PC-3 (cell line): ENCODE measurements at regions not wholly inside any gene's neighbourhood (a gene's known extent, or its start where the extent isn't known, plus 50 kb on each side); places are given as distances from the start of the nearest gene placed in this dataset.
"Not testable (repeated sequence)": the region's sequence is repeated elsewhere in the genome, so short reads cannot be mapped to it uniquely, and the experiment has no call there.

Experiments
- ATAC-seq: fragments of 200-7000 bp; cut with Tn5 transposase; 2 replicates; pipeline ENCODE4 v1.9.1; 2020; ENCODE audit warnings: mild to moderate bottlenecking, moderate library complexity
- BruUV-seq: library from RNA; stranded (reverse); fragments of 400-500 nt; replicated peaks from 2 replicates; lab custom pipeline; 2021; lab: Mats Ljungman, UMichigan
- CTCF ChIA-PET: fragments of 300-600 bp; sonication (Branson Sonifier 250); formaldehyde crosslinking; loops from one replicate; lab custom pipeline; 2022; ENCODE audit warnings: antibody characterized with exemption; lab: Charles Lee
- POLR2A ChIA-PET: fragments of 300-600 bp; sonication (Branson Sonifier 250); formaldehyde crosslinking; loops from one replicate; lab custom pipeline; 2022; ENCODE audit warnings: antibody characterized with exemption; ENCODE audit not compliant: unreplicated experiment; lab: Charles Lee
- DNase-seq: peaks from one replicate; pipeline ENCODE4 v3.0.0-alpha.2; 2015
- H2AFZ ChIP-seq: fragments of 300-600 bp; sonication (generic); 2 replicates; pipeline ENCODE4 v1.6.0; 2016; ENCODE audit warnings: antibody characterized with exemption, low read length
- H3F3A ChIP-seq: fragments of 300-600 bp; sonication (generic); one replicate; pipeline ENCODE4 v1.6.0; 2017; ENCODE audit warnings: antibody characterized with exemption, low read length, control low read depth, mild to moderate bottlenecking; ENCODE audit not compliant: unreplicated experiment
- H3K27ac ChIP-seq: fragments of 300-600 bp; sonication (generic); 2 replicates; pipeline ENCODE4 v1.5.1; 2016; ENCODE audit warnings: mild to moderate bottlenecking, low read length
- H3K27me3 ChIP-seq: fragments of 300-600 bp; sonication (generic); 2 replicates; pipeline ENCODE4 v1.6.1; 2016; ENCODE audit warnings: low read length, mixed read lengths
- H3K36me3 ChIP-seq: fragments of 300-600 bp; sonication (generic); 2 replicates; pipeline ENCODE4 v1.6.1; 2016; ENCODE audit warnings: low read depth, mixed run types, low read length, mixed read lengths
- H3K4me1 ChIP-seq: fragments of 300-600 bp; sonication (generic); 2 replicates; pipeline ENCODE4 v1.5.1; 2016; ENCODE audit warnings: low read length; ENCODE audit not compliant: insufficient read depth
- H3K4me2 ChIP-seq: fragments of 300-600 bp; sonication (generic); 2 replicates; pipeline ENCODE4 v1.6.0; 2016; ENCODE audit warnings: low read length
- H3K4me3 ChIP-seq: fragments of 300-600 bp; sonication (generic); 2 replicates; pipeline ENCODE4 v1.5.1; 2016; ENCODE audit warnings: mild to moderate bottlenecking, low read length, mixed read lengths
- H3K79me2 ChIP-seq: fragments of 300-600 bp; sonication (generic); 2 replicates; pipeline ENCODE4 v1.6.1; 2017; ENCODE audit warnings: low read length, mixed read lengths
- H3K9ac ChIP-seq: fragments of 300-600 bp; sonication (generic); 2 replicates; pipeline ENCODE4 v1.6.0; 2016; ENCODE audit warnings: mild to moderate bottlenecking, low read length
- H3K9me2 ChIP-seq: fragments of 300-600 bp; sonication (generic); replicated peaks from 2 replicates; pipeline ENCODE4 v1.6.1; 2016; ENCODE audit warnings: mixed run types, low read length, mixed read lengths
- H3K9me3 ChIP-seq: fragments of 300-600 bp; sonication (generic); 2 replicates; pipeline ENCODE4 v1.6.1; 2016; ENCODE audit warnings: low read length, mixed read lengths
- H4K20me1 ChIP-seq: fragments of 300-600 bp; sonication (generic); 2 replicates; pipeline ENCODE4 v1.6.1; 2016; ENCODE audit warnings: low read length, mixed read lengths
- CTCF ChIP-seq: fragments of 300-600 bp; sonication (generic); conservative IDR thresholded peaks from 2 replicates; pipeline ENCODE4 v1.5.1; 2017; ENCODE audit warnings: antibody characterized with exemption, low read depth, mild to moderate bottlenecking, low read length
- EZH2 ChIP-seq: fragments of 300-600 bp; sonication (generic); IDR thresholded peaks from one replicate; pipeline ENCODE4 v1.6.1; 2017; ENCODE audit warnings: antibody characterized with exemption, mild to moderate bottlenecking, low read length; ENCODE audit not compliant: unreplicated experiment
- EZH2phosphoT487 ChIP-seq: fragments of 300-600 bp; sonication (generic); IDR thresholded peaks from 2 replicates; pipeline ENCODE4 v1.6.1; 2018; ENCODE audit warnings: mild to moderate bottlenecking, antibody characterized with exemption, low read length, borderline replicate concordance
- intact Hi-C: fragments of 100-400 bp; cut with micrococcal nuclease; formaldehyde crosslinking; loops from 2 replicates; pipeline ENCODE4 v1.9.0; 2023

GRCh38 chr10:16014469-16014868 is 154.2 kb upstream of the MINDY3 start:
- CTCF ChIA-PET, result no interaction called here
- ATAC-seq, result no peak
- Histone ChIP-seq H3K4me3 (no peak overlapping the region), H3K79me2 (no peaks in the 10 kb centered on the region), H3K27ac (no peak overlapping the region), H3K9me2 (no peaks in the 10 kb centered on the region), H3K9ac (no peak overlapping the region), H3F3A (no peaks in the 10 kb centered on the region), H2AFZ (no peak overlapping the region), H3K4me2 (no peak overlapping the region), H3K36me3 (no peaks in the 10 kb centered on the region), H3K4me1 (no peaks in the 10 kb centered on the region), H4K20me1 (no peaks in the 10 kb centered on the region), H3K27me3 (no peaks in the 10 kb centered on the region), H3K9me3 (no peaks in the 10 kb centered on the region)
- TF ChIP-seq CTCF (no peak), EZH2phosphoT487 (no peak), EZH2 (no peak)
- BruUV-seq, result no TSS peak
- DNase-seq, result no peak
- intact Hi-C loops, result no loop called here
- POLR2A ChIA-PET, result no interaction called here

- ChIA-PET POLR2A (no interaction called here), CTCF (no interaction called here)
- BruUV-seq, result no TSS peak
- no peaks in the 10 kb centered on the region for H3K79me2 ChIP-seq
- H3K36me3 ChIP-seq, result no peaks in the 10 kb centered on the region
- no peak overlapping the region for H3K27ac ChIP-seq
- no peak overlapping the region for H3K9ac ChIP-seq
- no peaks in the 10 kb centered on the region for H3F3A ChIP-seq
- DNase-seq, result no peak
- TF ChIP-seq CTCF (no peak), EZH2 (no peak), EZH2phosphoT487 (no peak)
- H3K27me3 ChIP-seq, result no peaks in the 10 kb centered on the region
- H3K9me3 ChIP-seq, result no peaks in the 10 kb centered on the region
- no peak overlapping the region for H3K4me2 ChIP-seq
- no peaks in the 10 kb centered on the region for H3K9me2 ChIP-seq
- intact Hi-C loops, result no loop called here
- H3K4me1 ChIP-seq, result no peaks in the 10 kb centered on the region
- no peaks in the 10 kb centered on the region for H4K20me1 ChIP-seq
- H2AFZ ChIP-seq, result no peak overlapping the region
- ATAC-seq, result no peak
- H3K4me3 ChIP-seq, result no peak overlapping the region
These were observed 156.4 kb upstream of the MINDY3 start for GRCh38 chr10:16016688-16017087.

- H3K9me3 ChIP-seq, result no peaks in the 10 kb centered on the region
- H3K79me2 ChIP-seq, result no peaks in the 10 kb centered on the region
- no TSS peak for BruUV-seq
- no peak overlapping the region for H3K9ac ChIP-seq
- H3K9me2 ChIP-seq, result no peaks in the 10 kb centered on the region
- intact Hi-C loops, result no loop called here
- H3K4me1 ChIP-seq, result no peaks in the 10 kb centered on the region
- no peaks in the 10 kb centered on the region for H3F3A ChIP-seq
- H3K4me2 ChIP-seq, result no peak overlapping the region
- no peaks in the 10 kb centered on the region for H3K36me3 ChIP-seq
- no peaks in the 10 kb centered on the region for H3K27me3 ChIP-seq
- no peak overlapping the region for H2AFZ ChIP-seq
- POLR2A ChIA-PET, result no interaction called here
- no peak for DNase-seq
- no peak for ATAC-seq
- CTCF ChIA-PET, result no interaction called here
- H3K27ac ChIP-seq, result no peak overlapping the region
- no peaks in the 10 kb centered on the region for H4K20me1 ChIP-seq
- no peak overlapping the region for H3K4me3 ChIP-seq
- TF ChIP-seq EZH2, result no peak
- TF ChIP-seq CTCF, result no peak
- no peak for TF ChIP-seq EZH2phosphoT487
These were observed 160.5 kb upstream of the MINDY3 start for GRCh38 chr10:16020836-16021235.

GRCh38 chr10:16026832-16027231 is 166.5 kb upstream of the MINDY3 start:
- intact Hi-C loops, ATAC-seq: not testable (repeated sequence)

More at GRCh38 chr10:16026832-16027231, 166.5 kb upstream of the MINDY3 start:
- H3K4me1 ChIP-seq, H3K27me3 ChIP-seq, H3K79me2 ChIP-seq, H3F3A ChIP-seq, H2AFZ ChIP-seq, H3K4me3 ChIP-seq, H3K9me3 ChIP-seq, H3K27ac ChIP-seq, DNase-seq, CTCF ChIA-PET, POLR2A ChIA-PET, H3K36me3 ChIP-seq, H3K4me2 ChIP-seq, H4K20me1 ChIP-seq, BruUV-seq, H3K9ac ChIP-seq, H3K9me2 ChIP-seq: not testable (repeated sequence)
